CD4-positive, alpha-beta T cell treated with Interleukin-4 for 4 hours (primary cell): ENCODE measurements at regions not wholly inside any gene's neighbourhood (a gene's known extent, or its start where the extent isn't known, plus 50 kb on each side); places are given as distances from the start of the nearest gene placed in this dataset.

Experiments used
- DNase-seq: peaks from one replicate; pipeline ENCODE4 v3.0.0-alpha.2; 2020

GRCh38 chr7:139561-140243 is 52.7 kb upstream of the FAM20C start:
- no peak for DNase-seq

GRCh38 chr7:140996-141395 is 51.4 kb upstream of the FAM20C start:
- no peak for DNase-seq

GRCh38 chr7:142248-142941 is 50.0 kb upstream of the FAM20C start:
- DNase-seq, result no peak
